PC-3 (cell line): ENCODE measurements at regions not wholly inside any gene's neighbourhood (a gene's known extent, or its start where the extent isn't known, plus 50 kb on each side); places are given as distances from the start of the nearest gene placed in this dataset.

ENCODE experiments used
- EZH2 ChIP-seq: fragments of 300-600 bp; sonication (generic); IDR thresholded peaks from one replicate; pipeline ENCODE4 v1.6.1; 2017; ENCODE audit warnings: antibody characterized with exemption, mild to moderate bottlenecking, low read length; ENCODE audit not compliant: unreplicated experiment
- EZH2phosphoT487 ChIP-seq: fragments of 300-600 bp; sonication (generic); IDR thresholded peaks from 2 replicates; pipeline ENCODE4 v1.6.1; 2018; ENCODE audit warnings: mild to moderate bottlenecking, antibody characterized with exemption, low read length, borderline replicate concordance
- TF ChIP-seq, protein P1 (sequence below): fragments of 300-600 bp; sonication (generic); conservative IDR thresholded peaks from 2 replicates; pipeline ENCODE4 v1.5.1; 2017; ENCODE audit warnings: antibody characterized with exemption, low read depth, mild to moderate bottlenecking, low read length

DNA sequence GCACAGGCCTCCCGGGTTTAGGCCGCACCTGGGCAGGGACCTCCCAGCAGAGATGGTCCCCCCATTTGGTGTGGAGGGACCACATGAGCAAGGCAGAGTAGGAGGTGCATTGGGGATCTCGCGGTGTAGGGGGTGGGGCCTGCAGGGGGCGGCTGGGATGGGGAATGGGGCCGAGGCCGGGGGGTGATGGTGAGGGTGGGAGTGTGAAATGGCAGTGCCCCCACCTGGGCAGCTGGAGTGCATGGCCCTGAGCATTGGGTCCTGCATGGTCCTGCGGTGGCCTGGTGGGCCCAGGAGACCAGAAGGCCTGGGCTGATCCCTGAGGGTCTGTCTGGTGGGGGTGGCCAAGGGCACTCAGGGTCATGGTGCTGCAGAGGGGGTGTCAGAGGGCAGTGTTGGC lies 111.8 kb downstream of the KIF26A start:
- TF ChIP-seq EZH2phosphoT487 (no peak), EZH2 (no peak)
- TF ChIP-seq, protein P1, sequence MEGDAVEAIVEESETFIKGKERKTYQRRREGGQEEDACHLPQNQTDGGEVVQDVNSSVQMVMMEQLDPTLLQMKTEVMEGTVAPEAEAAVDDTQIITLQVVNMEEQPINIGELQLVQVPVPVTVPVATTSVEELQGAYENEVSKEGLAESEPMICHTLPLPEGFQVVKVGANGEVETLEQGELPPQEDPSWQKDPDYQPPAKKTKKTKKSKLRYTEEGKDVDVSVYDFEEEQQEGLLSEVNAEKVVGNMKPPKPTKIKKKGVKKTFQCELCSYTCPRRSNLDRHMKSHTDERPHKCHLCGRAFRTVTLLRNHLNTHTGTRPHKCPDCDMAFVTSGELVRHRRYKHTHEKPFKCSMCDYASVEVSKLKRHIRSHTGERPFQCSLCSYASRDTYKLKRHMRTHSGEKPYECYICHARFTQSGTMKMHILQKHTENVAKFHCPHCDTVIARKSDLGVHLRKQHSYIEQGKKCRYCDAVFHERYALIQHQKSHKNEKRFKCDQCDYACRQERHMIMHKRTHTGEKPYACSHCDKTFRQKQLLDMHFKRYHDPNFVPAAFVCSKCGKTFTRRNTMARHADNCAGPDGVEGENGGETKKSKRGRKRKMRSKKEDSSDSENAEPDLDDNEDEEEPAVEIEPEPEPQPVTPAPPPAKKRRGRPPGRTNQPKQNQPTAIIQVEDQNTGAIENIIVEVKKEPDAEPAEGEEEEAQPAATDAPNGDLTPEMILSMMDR, result no peak
